DND-41 (cell line): ENCODE measurements at regions not wholly inside any gene's neighbourhood (a gene's known extent, or its start where the extent isn't known, plus 50 kb on each side); places are given as distances from the start of the nearest gene placed in this dataset.

Experiments
- ATAC-seq: fragments of 200-7000 bp; cut with Tn5 transposase; 3 replicates; pipeline ENCODE4 v1.9.1; 2021; ENCODE audit warnings: low read depth; ENCODE audit not compliant: insufficient read depth
- DNase-seq: peaks from one replicate; pipeline ENCODE4 v3.0.0-alpha.2; 2020
- H2AFZ ChIP-seq: 2 replicates; pipeline ENCODE4 v1.6.0; 2012; ENCODE audit warnings: low read depth, low read length
- H3K27ac ChIP-seq: 2 replicates; pipeline ENCODE4 v1.5.1; 2012; ENCODE audit warnings: low read length, inconsistent platforms
- H3K27me3 ChIP-seq: fragments of 200-600 bp; sonication (generic); 2 replicates; pipeline ENCODE4 v1.6.0; 2012; ENCODE audit warnings: low read length, mild to moderate bottlenecking, inconsistent platforms; ENCODE audit not compliant: insufficient read depth, poor library complexity
- H3K36me3 ChIP-seq: 2 replicates; pipeline ENCODE4 v1.5.1; 2012; ENCODE audit warnings: low read length, inconsistent platforms; ENCODE audit not compliant: insufficient read depth
- H3K4me1 ChIP-seq: 2 replicates; pipeline ENCODE4 v1.5.1; 2012; ENCODE audit warnings: mild to moderate bottlenecking, low read length; ENCODE audit not compliant: insufficient read depth
- H3K4me2 ChIP-seq: 2 replicates; pipeline ENCODE4 v1.6.0; 2012; ENCODE audit warnings: mild to moderate bottlenecking, moderate library complexity, low read length, inconsistent platforms; ENCODE audit not compliant: insufficient read depth
- H3K4me3 ChIP-seq, 2 experiments: fragments of 200-600 bp in 1 of 2; shearing (Covaris generic) in 1 of 2; 2 replicates each; pipeline ENCODE4 v1.5.1; 2012 to 2016; ENCODE audit warnings: inconsistent platforms in 2 of 2, low read length in 2 of 2, mild to moderate bottlenecking in 2 of 2, low read depth in 1 of 2, moderate library complexity in 1 of 2
- H3K79me2 ChIP-seq: 2 replicates; pipeline ENCODE4 v1.6.0; 2012; ENCODE audit warnings: low read length, inconsistent platforms; ENCODE audit not compliant: insufficient read depth
- H3K9ac ChIP-seq: 2 replicates; pipeline ENCODE4 v1.6.0; 2012; ENCODE audit warnings: low read depth, mild to moderate bottlenecking, inconsistent platforms, low read length, moderate library complexity
- H3K9me3 ChIP-seq: 2 replicates; pipeline ENCODE4 v1.5.1; 2012; ENCODE audit warnings: low read length, moderate library complexity, mild to moderate bottlenecking, inconsistent platforms; ENCODE audit not compliant: insufficient read depth, severe bottlenecking
- H4K20me1 ChIP-seq: 2 replicates; pipeline ENCODE4 v1.6.0; 2012; ENCODE audit warnings: low read length; ENCODE audit not compliant: insufficient read depth
- EZH2 ChIP-seq: IDR thresholded peaks from 3 replicates; pipeline ENCODE4 v1.6.1; 2012; ENCODE audit warnings: borderline replicate concordance, low read depth, mild to moderate bottlenecking, moderate library complexity, low read length, inconsistent platforms; ENCODE audit not compliant: severe bottlenecking
- TF ChIP-seq, protein P1 (sequence below): IDR thresholded peaks from 2 replicates; pipeline ENCODE4 v1.5.1; 2012; ENCODE audit warnings: borderline replicate concordance, low read length, moderate library complexity, mild to moderate bottlenecking; ENCODE audit not compliant: poor library complexity, severe bottlenecking; ENCODE audit errors: extremely low read depth

DNA sequence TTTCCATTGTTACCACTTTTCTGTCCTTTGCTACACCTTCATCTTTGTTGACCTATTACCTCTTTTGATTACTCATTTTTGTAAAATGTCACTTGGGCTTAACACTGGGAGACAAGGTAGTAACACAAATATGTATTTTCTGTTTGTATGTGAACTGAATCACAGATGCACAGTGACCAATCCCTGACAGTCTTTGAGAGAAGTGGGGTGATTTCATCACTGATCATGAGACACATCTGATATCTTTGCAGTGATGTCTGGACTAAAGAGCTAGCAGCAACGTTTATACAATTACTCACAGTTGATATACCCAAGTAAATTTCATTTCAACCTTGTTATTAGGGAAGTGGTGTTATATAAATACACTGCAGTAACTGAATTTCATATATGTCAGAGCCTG is 1397.4 kb upstream of the SPRY2 start:
- no peak overlapping the region for H3K27ac ChIP-seq
- no peak overlapping the region for H3K4me2 ChIP-seq
- H2AFZ ChIP-seq = no peak overlapping the region
- H3K4me3 ChIP-seq = no peak overlapping the region
- TF ChIP-seq, protein P1, sequence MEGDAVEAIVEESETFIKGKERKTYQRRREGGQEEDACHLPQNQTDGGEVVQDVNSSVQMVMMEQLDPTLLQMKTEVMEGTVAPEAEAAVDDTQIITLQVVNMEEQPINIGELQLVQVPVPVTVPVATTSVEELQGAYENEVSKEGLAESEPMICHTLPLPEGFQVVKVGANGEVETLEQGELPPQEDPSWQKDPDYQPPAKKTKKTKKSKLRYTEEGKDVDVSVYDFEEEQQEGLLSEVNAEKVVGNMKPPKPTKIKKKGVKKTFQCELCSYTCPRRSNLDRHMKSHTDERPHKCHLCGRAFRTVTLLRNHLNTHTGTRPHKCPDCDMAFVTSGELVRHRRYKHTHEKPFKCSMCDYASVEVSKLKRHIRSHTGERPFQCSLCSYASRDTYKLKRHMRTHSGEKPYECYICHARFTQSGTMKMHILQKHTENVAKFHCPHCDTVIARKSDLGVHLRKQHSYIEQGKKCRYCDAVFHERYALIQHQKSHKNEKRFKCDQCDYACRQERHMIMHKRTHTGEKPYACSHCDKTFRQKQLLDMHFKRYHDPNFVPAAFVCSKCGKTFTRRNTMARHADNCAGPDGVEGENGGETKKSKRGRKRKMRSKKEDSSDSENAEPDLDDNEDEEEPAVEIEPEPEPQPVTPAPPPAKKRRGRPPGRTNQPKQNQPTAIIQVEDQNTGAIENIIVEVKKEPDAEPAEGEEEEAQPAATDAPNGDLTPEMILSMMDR = no peak
- TF ChIP-seq EZH2 = no peak
- no peaks in the 10 kb centered on the region for H3K36me3 ChIP-seq
- no peaks in the 10 kb centered on the region for H3K9me3 ChIP-seq
- DNase-seq (no peak), ATAC-seq (no peak)
- H3K4me1 ChIP-seq = no peaks in the 10 kb centered on the region
- H3K79me2 ChIP-seq = no peaks in the 10 kb centered on the region
- no peak overlapping the region for H3K9ac ChIP-seq
- no peaks in the 10 kb centered on the region for H3K27me3 ChIP-seq
- no peaks in the 10 kb centered on the region for H4K20me1 ChIP-seq

DNA sequence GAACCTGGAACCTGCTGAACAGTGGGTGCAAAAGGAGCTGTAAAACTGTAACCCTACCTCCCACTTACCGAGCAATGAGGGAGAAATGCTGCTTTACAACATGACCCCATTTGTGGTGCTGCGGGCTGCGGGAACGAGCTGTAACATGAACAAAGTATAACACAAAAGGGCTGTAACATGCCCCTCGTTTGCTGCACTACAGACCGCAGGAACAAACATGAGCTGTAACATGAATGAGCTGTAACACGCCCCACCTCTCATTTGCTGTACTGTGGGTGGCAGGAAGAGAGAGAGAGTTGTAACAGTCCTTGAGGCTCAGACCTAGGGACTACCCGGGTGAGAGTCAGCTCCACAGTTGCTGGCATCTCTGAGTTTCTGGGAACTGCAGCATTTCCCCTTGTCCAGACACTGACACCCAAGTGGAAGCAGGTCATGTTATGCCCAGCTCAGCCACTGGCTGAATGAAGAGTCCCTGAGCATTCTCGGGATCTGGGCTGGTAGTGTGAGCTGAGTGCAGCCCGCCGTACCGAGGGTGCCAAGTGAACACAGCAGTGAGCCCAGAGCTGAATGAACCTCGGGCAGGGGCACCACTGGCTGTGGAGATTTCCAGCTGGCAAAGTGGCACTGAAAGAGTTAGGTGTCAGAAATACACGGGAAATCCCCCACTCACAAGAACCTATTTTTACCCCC is 1385.3 kb upstream of the SPRY2 start:
- Histone ChIP-seq H3K4me2 (no peak overlapping the region), H4K20me1 (no peaks in the 10 kb centered on the region), H3K9me3 (no peaks in the 10 kb centered on the region), H3K79me2 (no peaks in the 10 kb centered on the region), H3K4me3 (no peak overlapping the region), H2AFZ (no peak overlapping the region), H3K27me3 (no peaks in the 10 kb centered on the region), H3K9ac (no peak overlapping the region), H3K4me1 (no peaks in the 10 kb centered on the region), H3K27ac (no peak overlapping the region), H3K36me3 (no peaks in the 10 kb centered on the region)
- no peak for ATAC-seq
- no peak for DNase-seq
- no peak for TF ChIP-seq EZH2
- TF ChIP-seq, protein P1 = no peak

DNA sequence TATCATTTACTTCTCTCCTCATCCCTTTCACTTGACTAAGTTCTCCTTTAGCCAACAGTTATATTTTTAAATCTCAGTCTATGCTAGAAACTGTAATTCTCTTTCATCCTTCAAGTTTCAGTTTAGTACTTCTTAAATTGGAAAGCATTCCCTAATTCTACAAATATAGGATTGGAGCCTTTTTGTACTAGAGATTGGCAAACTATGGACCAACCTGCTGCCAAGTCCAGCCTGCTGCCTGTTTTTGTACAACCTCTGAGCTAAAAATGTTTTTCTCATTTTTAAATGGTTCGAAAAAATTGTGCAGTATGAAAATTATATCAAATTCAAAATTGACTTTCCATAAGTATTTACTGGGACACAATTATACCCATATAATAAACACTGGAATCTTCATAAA is 1381.5 kb upstream of the SPRY2 start:
- no peaks in the 10 kb centered on the region for H3K4me1 ChIP-seq
- H3K4me2 ChIP-seq = no peak overlapping the region
- DNase-seq = no peak

More for the DNA sequence above, 1381.5 kb upstream of the SPRY2 start:
- TF ChIP-seq, protein P1 = no peak
- no peak for TF ChIP-seq EZH2
- H3K9ac ChIP-seq = no peak overlapping the region
- no peak for ATAC-seq
- no peak overlapping the region for H3K27ac ChIP-seq
- no peak overlapping the region for H3K4me3 ChIP-seq
- H3K27me3 ChIP-seq = no peaks in the 10 kb centered on the region
- H4K20me1 ChIP-seq = no peaks in the 10 kb centered on the region
- H3K36me3 ChIP-seq = no peaks in the 10 kb centered on the region
- H3K79me2 ChIP-seq = no peaks in the 10 kb centered on the region
- H3K9me3 ChIP-seq = no peaks in the 10 kb centered on the region
- no peak overlapping the region for H2AFZ ChIP-seq
